Fibroblast of mammary gland (primary cell): ENCODE measurements at regions not wholly inside any gene's neighbourhood (a gene's known extent, or its start where the extent isn't known, plus 50 kb on each side); places are given as distances from the start of the nearest gene placed in this dataset.

Source experiments
- DNase-seq: peaks from one replicate; pipeline ENCODE4 v3.0.0-alpha.2; 2010; ENCODE audit warnings: low read depth
- H3K4me3 ChIP-seq: 2 replicates; pipeline ENCODE4 v1.5.1; 2011; ENCODE audit warnings: low read depth, mild to moderate bottlenecking, low read length, moderate library complexity; ENCODE audit not compliant: control insufficient read depth
- CTCF ChIP-seq: conservative IDR thresholded peaks from 2 replicates; pipeline ENCODE4 v1.5.1; 2011; ENCODE audit warnings: low read depth, low read length, inconsistent platforms; ENCODE audit not compliant: control insufficient read depth, insufficient read depth

GRCh38 chr2:147197754-147198483, 646.9 kb upstream of the ACVR2A start:
- no peak for TF ChIP-seq CTCF
- H3K4me3 ChIP-seq: no peak overlapping the region
- DNase-seq: no peak

GRCh38 chr2:147182260-147182659, 662.6 kb upstream of the ACVR2A start:
- DNase-seq: peak; percentile 9
- H3K4me3 ChIP-seq: no peak overlapping the region
- TF ChIP-seq CTCF: no peak

- H3K4me3 ChIP-seq: no peak overlapping the region
- DNase-seq: no peak
- no peak for TF ChIP-seq CTCF
Observed at GRCh38 chr2:147181351-147182029, 663.3 kb upstream of the ACVR2A start.

GRCh38 chr2:147177071-147177857, 667.6 kb upstream of the ACVR2A start:
- TF ChIP-seq CTCF: no peak

GRCh38 chr2:147174824-147175254, 670.0 kb upstream of the ACVR2A start:
- no peak overlapping the region for H3K4me3 ChIP-seq
- DNase-seq: no peak
- TF ChIP-seq CTCF: no peak

More at GRCh38 chr2:147177071-147177857, 667.6 kb upstream of the ACVR2A start:
- DNase-seq: peak; percentile 26
- H3K4me3 ChIP-seq: no peak overlapping the region

- H3K4me3 ChIP-seq: no peak overlapping the region
- DNase-seq: no peak
- no peak for TF ChIP-seq CTCF
Observed at GRCh38 chr2:147173798-147174197, 671.0 kb upstream of the ACVR2A start.
